GM23248 (cell line): ENCODE measurements at regions not wholly inside any gene's neighbourhood (a gene's known extent, or its start where the extent isn't known, plus 50 kb on each side); places are given as distances from the start of the nearest gene placed in this dataset.

Experiments used
- DNase-seq: peaks from one replicate; pipeline ENCODE4 v3.0.0-alpha.2; 2015
- H2AFZ ChIP-seq: fragments of 200-600 bp; sonication (generic); 2 replicates; pipeline ENCODE4 v1.6.1; 2016; ENCODE audit warnings: antibody characterized with exemption
- H3F3A ChIP-seq: fragments of 200-600 bp; sonication (generic); 2 replicates; pipeline ENCODE4 v1.6.1; 2016; ENCODE audit warnings: mild to moderate bottlenecking, antibody characterized with exemption, mixed run types; ENCODE audit not compliant: insufficient read depth
- H3K27ac ChIP-seq: fragments of 200-600 bp; sonication (generic); 2 replicates; pipeline ENCODE4 v1.5.1; 2016; ENCODE audit warnings: mild to moderate bottlenecking
- H3K27me3 ChIP-seq: fragments of 200-600 bp; sonication (generic); replicated peaks from 2 replicates; pipeline ENCODE4 v1.6.1; 2016; ENCODE audit warnings: mild to moderate bottlenecking; ENCODE audit not compliant: insufficient read depth
- H3K36me3 ChIP-seq: fragments of 200-600 bp; sonication (generic); 2 replicates; pipeline ENCODE4 v1.6.1; 2016; ENCODE audit warnings: low read depth, mild to moderate bottlenecking
- H3K4me1 ChIP-seq: fragments of 200-600 bp; sonication (generic); 2 replicates; pipeline ENCODE4 v1.6.1; 2016; ENCODE audit warnings: mild to moderate bottlenecking; ENCODE audit not compliant: insufficient read depth
- H3K4me2 ChIP-seq: fragments of 200-600 bp; sonication (generic); one replicate; pipeline ENCODE4 v1.6.1; 2016; ENCODE audit warnings: mild to moderate bottlenecking; ENCODE audit not compliant: unreplicated experiment
- H3K4me3 ChIP-seq: fragments of 200-600 bp; sonication (generic); 2 replicates; pipeline ENCODE4 v1.5.1; 2016; ENCODE audit warnings: mild to moderate bottlenecking
- H3K79me2 ChIP-seq: fragments of 200-600 bp; sonication (generic); 2 replicates; pipeline ENCODE4 v1.6.1; 2016; ENCODE audit warnings: mild to moderate bottlenecking; ENCODE audit not compliant: insufficient read depth
- H3K9ac ChIP-seq: fragments of 200-600 bp; sonication (generic); 2 replicates; pipeline ENCODE4 v1.6.1; 2016; ENCODE audit warnings: mild to moderate bottlenecking
- H3K9me2 ChIP-seq: fragments of 200-600 bp; sonication (generic); 2 replicates; pipeline ENCODE4 v1.6.1; 2016; ENCODE audit warnings: mixed run types, mild to moderate bottlenecking, moderate library complexity; ENCODE audit not compliant: insufficient read depth
- H3K9me3 ChIP-seq: fragments of 200-600 bp; sonication (generic); one replicate; pipeline ENCODE4 v1.6.1; 2017; ENCODE audit warnings: low read depth
- H4K20me1 ChIP-seq: fragments of 200-600 bp; sonication (generic); 2 replicates; pipeline ENCODE4 v1.6.0; 2016; ENCODE audit not compliant: insufficient read depth
- EZH2 ChIP-seq: fragments of 200-600 bp; sonication (generic); IDR thresholded peaks from 2 replicates; pipeline ENCODE4 v1.6.1; 2018; ENCODE audit warnings: antibody characterized with exemption, mild to moderate bottlenecking; ENCODE audit not compliant: insufficient read depth, poor library complexity, severe bottlenecking
- EZH2phosphoT487 ChIP-seq: fragments of 200-600 bp; sonication (generic); IDR thresholded peaks from 2 replicates; pipeline ENCODE4 v1.6.1; 2018; ENCODE audit warnings: antibody characterized with exemption, moderate library complexity, mild to moderate bottlenecking, low read depth; ENCODE audit not compliant: insufficient read depth
- WGBS, 2 experiments: methylation state at CpG; one replicate each; pipeline ENCODE4 v1.1.6; 2015 to 2017; ENCODE audit warnings: low lambda C conversion rate in 2 of 2, low coverage in 1 of 2; ENCODE audit errors: missing lambda C conversion rate in 2 of 2; 5-methylcytosine and 5-hydroxymethylcytosine counted together
- in situ Hi-C: fragments of 300-500 bp; cut with MboI; formaldehyde crosslinking; loops from 2 replicates; pipeline ENCODE4 v1.15.0; 2020

DNA sequence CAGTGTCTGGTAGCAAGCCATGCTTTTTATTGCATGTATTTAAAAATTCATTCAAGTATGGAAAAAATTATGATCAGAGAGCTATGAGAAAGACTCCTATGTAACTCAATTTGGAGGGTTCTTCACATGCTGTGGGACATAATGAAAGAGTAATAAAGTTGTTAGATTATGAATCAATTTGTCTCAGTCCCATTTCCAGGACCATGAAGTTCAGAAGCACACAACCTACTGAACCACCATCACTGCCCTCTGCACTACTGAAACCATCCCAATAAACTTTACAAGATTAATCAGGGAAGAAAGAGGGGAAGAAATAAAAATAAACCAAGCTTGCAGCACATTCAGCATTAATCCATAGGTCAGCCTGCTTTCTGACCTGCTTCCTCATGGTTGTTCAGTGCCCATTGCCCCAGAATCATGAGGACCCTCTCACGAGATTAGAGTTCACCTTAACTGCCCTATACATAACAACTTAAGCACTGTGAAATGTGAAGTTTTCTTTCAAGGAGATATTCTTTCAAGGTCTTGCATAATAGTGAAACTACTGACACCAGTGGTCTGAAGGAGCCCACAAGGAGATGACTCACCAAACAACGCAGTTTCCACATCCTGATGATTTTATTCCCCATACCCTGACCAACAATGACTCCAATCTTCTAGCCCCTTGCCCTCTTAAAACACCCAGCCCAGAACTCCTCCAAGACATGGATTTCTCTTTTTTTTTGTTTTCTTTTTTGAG, 171.5 kb upstream of the ADCY1 start:
- Histone ChIP-seq H3K79me2 (no peaks in the 10 kb centered on the region), H2AFZ (no peak overlapping the region), H3K27ac (no peak overlapping the region), H3K4me2 (no peak overlapping the region), H3K9me3 (no peaks in the 10 kb centered on the region), H3K9ac (no peak overlapping the region), H4K20me1 (no peaks in the 10 kb centered on the region), H3K9me2 (no peaks in the 10 kb centered on the region), H3K4me3 (no peak overlapping the region), H3K36me3 (no peaks in the 10 kb centered on the region), H3F3A (no peaks in the 10 kb centered on the region), H3K4me1 (no peaks in the 10 kb centered on the region), H3K27me3 (no peaks in the 10 kb centered on the region)
- WGBS, 2 experiments = 5 to 6% methylated on average over 2 of the region's 2 CpGs
- TF ChIP-seq EZH2phosphoT487 = no peak
- TF ChIP-seq EZH2 = no peak
- DNase-seq = peak; percentile 50
- in situ Hi-C loops = no loop called here

DNA sequence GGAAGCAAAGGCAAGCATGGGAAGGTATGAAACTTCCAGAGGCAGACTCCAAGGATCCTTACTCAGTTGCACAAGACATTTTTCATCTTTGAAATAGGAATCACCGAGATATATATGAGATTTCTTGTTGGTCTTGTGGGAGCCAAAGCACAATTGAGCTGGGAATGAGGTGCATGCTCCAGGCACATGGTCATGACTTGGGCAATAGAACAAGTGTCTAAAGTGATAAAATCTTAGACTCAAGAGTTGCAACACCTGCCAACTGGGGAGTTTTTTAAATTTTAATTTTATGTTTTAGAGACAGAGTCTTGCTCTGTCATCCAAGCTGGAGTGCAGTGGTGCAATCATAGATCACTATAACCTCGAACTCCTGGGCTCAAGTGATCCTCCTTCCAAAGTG, 169.5 kb upstream of the ADCY1 start:
- H3K79me2 ChIP-seq = no peaks in the 10 kb centered on the region
- H3K9ac ChIP-seq = no peak overlapping the region
- TF ChIP-seq EZH2 = no peak
- TF ChIP-seq EZH2phosphoT487 = no peak
- no peaks in the 10 kb centered on the region for H3F3A ChIP-seq
- 37 to 43% methylated on average over 2 of the region's 2 CpGs for WGBS, 2 experiments
- no peak overlapping the region for H3K4me2 ChIP-seq
- H3K27ac ChIP-seq = no peak overlapping the region
- in situ Hi-C loops = no loop called here
- H3K9me2 ChIP-seq = no peaks in the 10 kb centered on the region
- H4K20me1 ChIP-seq = no peaks in the 10 kb centered on the region
- H2AFZ ChIP-seq = no peak overlapping the region
- H3K36me3 ChIP-seq = no peaks in the 10 kb centered on the region
- DNase-seq = no peak
- no peaks in the 10 kb centered on the region for H3K4me1 ChIP-seq
- H3K4me3 ChIP-seq = no peak overlapping the region
- H3K9me3 ChIP-seq = no peaks in the 10 kb centered on the region
- H3K27me3 ChIP-seq = no peaks in the 10 kb centered on the region

DNA sequence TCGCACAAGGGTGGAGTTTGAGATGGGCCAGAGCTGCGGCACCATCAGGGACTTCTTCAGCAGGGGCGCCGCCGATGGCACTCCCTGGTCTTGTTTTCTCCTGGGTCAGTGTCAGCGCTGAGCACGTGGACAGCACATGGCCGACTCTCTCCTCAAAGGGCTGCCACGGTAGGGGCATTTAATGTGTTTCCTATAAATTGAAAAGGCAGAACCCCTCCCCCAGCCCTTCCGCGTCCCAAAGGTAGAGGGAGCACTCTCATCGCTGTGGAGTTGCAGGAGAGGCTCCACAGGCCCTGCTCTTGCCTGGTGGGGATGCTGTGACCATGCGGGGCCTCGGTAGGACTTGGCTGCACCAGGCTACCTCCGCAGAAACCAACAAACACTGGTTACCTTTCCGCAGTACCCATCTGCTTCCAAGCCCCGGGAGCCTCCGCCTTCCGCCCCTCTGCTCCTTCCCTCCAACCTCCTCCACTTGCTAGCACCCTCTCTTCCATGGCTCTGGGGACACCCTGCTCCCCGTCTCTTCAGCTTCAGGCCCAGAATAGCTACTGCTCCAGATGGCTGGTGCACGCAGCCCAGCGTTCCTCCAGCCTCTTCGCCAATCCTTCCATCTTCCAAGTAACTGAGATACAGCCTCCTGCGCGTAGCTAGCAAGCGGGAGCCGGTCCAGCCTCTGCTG, 166.3 kb upstream of the ADCY1 start:
- Histone ChIP-seq H3K4me1 (no peaks in the 10 kb centered on the region), H3K27me3 (no peaks in the 10 kb centered on the region), H2AFZ (no peak overlapping the region), H3K36me3 (no peaks in the 10 kb centered on the region), H3K27ac (no peak overlapping the region), H4K20me1 (no peaks in the 10 kb centered on the region), H3K4me3 (no peak overlapping the region), H3K9ac (no peak overlapping the region), H3K4me2 (no peak overlapping the region), H3K9me2 (no peaks in the 10 kb centered on the region), H3K79me2 (no peaks in the 10 kb centered on the region), H3K9me3 (no peaks in the 10 kb centered on the region), H3F3A (no peaks in the 10 kb centered on the region)
- TF ChIP-seq EZH2 (no peak), EZH2phosphoT487 (no peak)
- peak; percentile 2 for DNase-seq
- in situ Hi-C loops = no loop called here
- WGBS, 2 experiments = 61 to 63% methylated on average over 27 of the region's 27 CpGs

DNA sequence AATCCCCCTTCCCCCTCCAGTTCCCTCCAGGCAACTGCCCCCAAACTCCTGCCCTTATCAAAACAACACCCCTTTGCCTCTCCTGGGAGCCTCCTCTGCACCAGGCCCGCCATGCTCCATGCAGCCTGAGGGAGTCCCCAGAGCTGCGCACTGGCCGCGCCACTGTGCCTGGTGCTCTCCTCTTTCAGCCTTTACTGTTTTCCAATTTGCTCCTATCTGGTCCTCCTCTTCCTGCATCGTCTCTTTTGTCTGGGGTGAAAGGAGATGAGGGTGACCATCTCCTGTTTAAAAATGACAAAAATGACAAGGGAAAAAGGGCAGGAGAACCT, 165.8 kb upstream of the ADCY1 start:
- Histone ChIP-seq H3K4me3 (no peak overlapping the region), H3K9me2 (no peaks in the 10 kb centered on the region), H3K4me1 (no peaks in the 10 kb centered on the region), H3K9me3 (no peaks in the 10 kb centered on the region), H3F3A (no peaks in the 10 kb centered on the region), H3K27me3 (no peaks in the 10 kb centered on the region), H3K4me2 (no peak overlapping the region), H4K20me1 (no peaks in the 10 kb centered on the region), H3K27ac (no peak overlapping the region), H3K36me3 (no peaks in the 10 kb centered on the region), H3K79me2 (no peaks in the 10 kb centered on the region), H3K9ac (no peak overlapping the region), H2AFZ (no peak overlapping the region)
- TF ChIP-seq EZH2 (no peak), EZH2phosphoT487 (no peak)
- no peak for DNase-seq
- in situ Hi-C loops = no loop called here
- 77 to 87% methylated on average over 5 of the region's 5 CpGs for WGBS, 2 experiments
